GM23338 (cell line): ENCODE measurements at regions not wholly inside any gene's neighbourhood (a gene's known extent, or its start where the extent isn't known, plus 50 kb on each side); places are given as distances from the start of the nearest gene placed in this dataset.

Source experiments
- CREB1 ChIP-seq: fragments of 250-450 bp; sonication (Bioruptor Pico); IDR thresholded peaks from 2 replicates; pipeline ENCODE4 v1.5.0; 2020; ENCODE audit warnings: low read depth, mild to moderate bottlenecking, moderate library complexity
- EZH2 ChIP-seq: fragments of 200-600 bp; sonication (generic); IDR thresholded peaks from one replicate; pipeline ENCODE4 v1.8.0; 2017; ENCODE audit warnings: antibody characterized with exemption, mild to moderate bottlenecking, low read depth; ENCODE audit not compliant: unreplicated experiment
- EZH2phosphoT487 ChIP-seq: fragments of 200-600 bp; sonication (generic); IDR thresholded peaks from one replicate; pipeline ENCODE4 v1.8.1; 2018; ENCODE audit warnings: antibody characterized with exemption; ENCODE audit not compliant: unreplicated experiment
- JUNB ChIP-seq: IDR thresholded peaks from one replicate; pipeline ENCODE4 v1.6.1; 2016; ENCODE audit warnings: antibody characterized with exemption; ENCODE audit not compliant: unreplicated experiment
- NANOG ChIP-seq: IDR thresholded peaks from 2 replicates; pipeline ENCODE4 v1.6.1; 2016; ENCODE audit warnings: antibody characterized with exemption, borderline replicate concordance
- POLR2AphosphoS5 ChIP-seq: IDR thresholded peaks from 2 replicates; pipeline ENCODE4 v1.6.1; 2016; ENCODE audit warnings: antibody characterized with exemption, low read depth
- STAT1 ChIP-seq: IDR thresholded peaks from one replicate; pipeline ENCODE4 v1.6.1; 2016; ENCODE audit warnings: antibody characterized with exemption; ENCODE audit not compliant: unreplicated experiment
- ZNF114 ChIP-seq: fragments of 250-450 bp; sonication (Bioruptor Pico); IDR thresholded peaks from 2 replicates; pipeline ENCODE4 v1.5.0; 2020; ENCODE audit warnings: mild to moderate bottlenecking, moderate library complexity
- ZNF331 ChIP-seq: fragments of 250-450 bp; sonication (Bioruptor Pico); IDR thresholded peaks from 2 replicates; pipeline ENCODE4 v1.5.0; 2020; ENCODE audit warnings: low read depth, mild to moderate bottlenecking, moderate library complexity
- TF ChIP-seq, protein P1 (sequence below), 2 experiments: fragments of 200-600 bp in 1 of 2; sonication (generic) in 1 of 2; conservative IDR thresholded peaks; 2 replicates each; pipeline versions ENCODE4 v1.5.1 to v1.6.1; 2016 to 2017; ENCODE audit warnings: antibody characterized with exemption in 2 of 2, low read depth in 2 of 2, mild to moderate bottlenecking in 2 of 2, moderate library complexity in 1 of 2
- TF ChIP-seq, protein P2 (sequence below): IDR thresholded peaks from one replicate; pipeline ENCODE4 v1.6.1; 2018; ENCODE audit warnings: antibody characterized with exemption; ENCODE audit not compliant: unreplicated experiment
- TF ChIP-seq, protein P3 (sequence below): IDR thresholded peaks from 2 replicates; pipeline ENCODE4 v1.6.1; 2016; ENCODE audit warnings: antibody characterized with exemption

DNA sequence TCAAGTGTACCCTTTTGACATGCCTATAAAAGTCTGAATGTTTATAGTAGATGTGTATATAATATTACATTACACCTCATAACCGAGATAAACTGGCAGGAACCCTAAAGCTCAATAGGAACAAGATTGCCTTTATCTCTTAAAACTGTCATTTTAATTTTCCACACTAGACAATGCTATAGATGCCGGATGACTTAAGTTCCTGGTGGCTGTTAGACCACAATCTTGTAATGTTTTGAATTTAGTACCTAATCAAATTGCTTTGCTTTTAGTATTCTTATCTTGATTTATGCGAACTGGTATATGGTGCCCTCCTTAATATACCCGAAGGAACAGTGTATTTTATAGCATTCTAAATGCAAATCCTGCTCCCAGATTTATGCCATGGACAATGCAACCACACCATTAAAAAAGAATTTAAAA lies 1397.0 kb upstream of the ADGRL4 start:
- TF ChIP-seq, protein P1, sequence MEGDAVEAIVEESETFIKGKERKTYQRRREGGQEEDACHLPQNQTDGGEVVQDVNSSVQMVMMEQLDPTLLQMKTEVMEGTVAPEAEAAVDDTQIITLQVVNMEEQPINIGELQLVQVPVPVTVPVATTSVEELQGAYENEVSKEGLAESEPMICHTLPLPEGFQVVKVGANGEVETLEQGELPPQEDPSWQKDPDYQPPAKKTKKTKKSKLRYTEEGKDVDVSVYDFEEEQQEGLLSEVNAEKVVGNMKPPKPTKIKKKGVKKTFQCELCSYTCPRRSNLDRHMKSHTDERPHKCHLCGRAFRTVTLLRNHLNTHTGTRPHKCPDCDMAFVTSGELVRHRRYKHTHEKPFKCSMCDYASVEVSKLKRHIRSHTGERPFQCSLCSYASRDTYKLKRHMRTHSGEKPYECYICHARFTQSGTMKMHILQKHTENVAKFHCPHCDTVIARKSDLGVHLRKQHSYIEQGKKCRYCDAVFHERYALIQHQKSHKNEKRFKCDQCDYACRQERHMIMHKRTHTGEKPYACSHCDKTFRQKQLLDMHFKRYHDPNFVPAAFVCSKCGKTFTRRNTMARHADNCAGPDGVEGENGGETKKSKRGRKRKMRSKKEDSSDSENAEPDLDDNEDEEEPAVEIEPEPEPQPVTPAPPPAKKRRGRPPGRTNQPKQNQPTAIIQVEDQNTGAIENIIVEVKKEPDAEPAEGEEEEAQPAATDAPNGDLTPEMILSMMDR (conservative IDR thresholded peaks at IDR 0.05; ENCODE audit: low read depth in 2 of 2): no peak
- TF ChIP-seq, protein P2, sequence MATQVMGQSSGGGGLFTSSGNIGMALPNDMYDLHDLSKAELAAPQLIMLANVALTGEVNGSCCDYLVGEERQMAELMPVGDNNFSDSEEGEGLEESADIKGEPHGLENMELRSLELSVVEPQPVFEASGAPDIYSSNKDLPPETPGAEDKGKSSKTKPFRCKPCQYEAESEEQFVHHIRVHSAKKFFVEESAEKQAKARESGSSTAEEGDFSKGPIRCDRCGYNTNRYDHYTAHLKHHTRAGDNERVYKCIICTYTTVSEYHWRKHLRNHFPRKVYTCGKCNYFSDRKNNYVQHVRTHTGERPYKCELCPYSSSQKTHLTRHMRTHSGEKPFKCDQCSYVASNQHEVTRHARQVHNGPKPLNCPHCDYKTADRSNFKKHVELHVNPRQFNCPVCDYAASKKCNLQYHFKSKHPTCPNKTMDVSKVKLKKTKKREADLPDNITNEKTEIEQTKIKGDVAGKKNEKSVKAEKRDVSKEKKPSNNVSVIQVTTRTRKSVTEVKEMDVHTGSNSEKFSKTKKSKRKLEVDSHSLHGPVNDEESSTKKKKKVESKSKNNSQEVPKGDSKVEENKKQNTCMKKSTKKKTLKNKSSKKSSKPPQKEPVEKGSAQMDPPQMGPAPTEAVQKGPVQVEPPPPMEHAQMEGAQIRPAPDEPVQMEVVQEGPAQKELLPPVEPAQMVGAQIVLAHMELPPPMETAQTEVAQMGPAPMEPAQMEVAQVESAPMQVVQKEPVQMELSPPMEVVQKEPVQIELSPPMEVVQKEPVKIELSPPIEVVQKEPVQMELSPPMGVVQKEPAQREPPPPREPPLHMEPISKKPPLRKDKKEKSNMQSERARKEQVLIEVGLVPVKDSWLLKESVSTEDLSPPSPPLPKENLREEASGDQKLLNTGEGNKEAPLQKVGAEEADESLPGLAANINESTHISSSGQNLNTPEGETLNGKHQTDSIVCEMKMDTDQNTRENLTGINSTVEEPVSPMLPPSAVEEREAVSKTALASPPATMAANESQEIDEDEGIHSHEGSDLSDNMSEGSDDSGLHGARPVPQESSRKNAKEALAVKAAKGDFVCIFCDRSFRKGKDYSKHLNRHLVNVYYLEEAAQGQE: no peak
- no peak for TF ChIP-seq EZH2phosphoT487
- no peak for TF ChIP-seq EZH2
- TF ChIP-seq POLR2AphosphoS5: no peak
- TF ChIP-seq CREB1 (CRISPR knock-in tag): no peak
- TF ChIP-seq NANOG: no peak
- no peak for TF ChIP-seq JUNB
- TF ChIP-seq, protein P3, sequence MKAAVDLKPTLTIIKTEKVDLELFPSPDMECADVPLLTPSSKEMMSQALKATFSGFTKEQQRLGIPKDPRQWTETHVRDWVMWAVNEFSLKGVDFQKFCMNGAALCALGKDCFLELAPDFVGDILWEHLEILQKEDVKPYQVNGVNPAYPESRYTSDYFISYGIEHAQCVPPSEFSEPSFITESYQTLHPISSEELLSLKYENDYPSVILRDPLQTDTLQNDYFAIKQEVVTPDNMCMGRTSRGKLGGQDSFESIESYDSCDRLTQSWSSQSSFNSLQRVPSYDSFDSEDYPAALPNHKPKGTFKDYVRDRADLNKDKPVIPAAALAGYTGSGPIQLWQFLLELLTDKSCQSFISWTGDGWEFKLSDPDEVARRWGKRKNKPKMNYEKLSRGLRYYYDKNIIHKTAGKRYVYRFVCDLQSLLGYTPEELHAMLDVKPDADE: no peak
- TF ChIP-seq ZNF114 (CRISPR knock-in tag): no peak
- no peak for TF ChIP-seq STAT1
- TF ChIP-seq ZNF331: no peak
